Transverse colon (tissue), 4 donors: ENCODE measurements at regions not wholly inside any gene's neighbourhood (a gene's known extent, or its start where the extent isn't known, plus 50 kb on each side); places are given as distances from the start of the nearest gene placed in this dataset.

Source experiments
- DNase-seq: peaks from one replicate; pipeline ENCODE4 v3.0.0-alpha.2; 2019
- H3K27ac ChIP-seq, 4 donors: fragments of 200-600 bp; sonication (generic); 2 replicates each; pipeline ENCODE4 v1.5.1; 2016 to 2018; ENCODE audit warnings: inconsistent platforms in 4 of 4
- H3K27me3 ChIP-seq: fragments of 200-600 bp; sonication (generic); 2 replicates; pipeline ENCODE4 v1.5.1; 2017; ENCODE audit warnings: inconsistent platforms
- H3K36me3 ChIP-seq, 4 donors: fragments of 200-600 bp; sonication (generic); 2 replicates each; pipeline ENCODE4 v1.5.1; 2017 to 2019; ENCODE audit warnings: inconsistent platforms in 4 of 4
- H3K4me1 ChIP-seq, 4 donors: fragments of 200-600 bp; sonication (generic); 2 replicates each; pipeline ENCODE4 v1.5.1; 2017 to 2020; ENCODE audit warnings: inconsistent platforms in 4 of 4
- H3K4me3 ChIP-seq, 4 donors: fragments of 200-600 bp; sonication (generic); 1 replicate in 1 of 4; 2 replicates in 3 of 4; pipeline versions ENCODE4 v1.5.1 to v1.6.1; 2017 to 2019; ENCODE audit warnings: inconsistent platforms in 4 of 4
- H3K9me3 ChIP-seq, 2 donors: fragments of 200-600 bp; sonication (generic); 2 replicates each; pipeline ENCODE4 v1.5.1; 2017 to 2019; ENCODE audit warnings: inconsistent platforms in 2 of 2
- EP300 ChIP-seq: sonication (generic); formaldehyde crosslinking; IDR thresholded peaks from one replicate; pipeline ENCODE4 v1.6.1; 2017; ENCODE audit warnings: antibody characterized with exemption, low read depth
- POLR2A ChIP-seq: fragments of 450-650 bp; IDR thresholded peaks from one replicate; pipeline ENCODE4 v1.6.1; 2016; ENCODE audit warnings: antibody characterized with exemption, mild to moderate bottlenecking, moderate library complexity
- POLR2AphosphoS5 ChIP-seq, 3 donors: sonication (generic); formaldehyde crosslinking; IDR thresholded peaks; one replicate each; pipeline ENCODE4 v1.6.1; 2016; ENCODE audit warnings: antibody characterized with exemption in 3 of 3
- WGBS, 2 donors: methylation state at CpG; one replicate each; pipeline ENCODE4 v1.1.5; 2018; ENCODE audit warnings: low coverage in 1 of 2; 5-methylcytosine and 5-hydroxymethylcytosine counted together
- in situ Hi-C, 4 donors: fragments of 200-750 bp; cut with MboI; loops; one replicate each; pipeline versions ENCODE4 v1.15.0 to v1.15.1; 2017; ENCODE audit warnings: low sequenced_read_pairs in 3 of 4, low pct_ligation_motif_present in 1 of 4, low pct_unique_long_range_greater_than_20kb in 1 of 4
- intact Hi-C: fragments of 100-400 bp; cut with DNase I; formaldehyde crosslinking; loops from one replicate; pipeline ENCODE4 v1.15.1; 2023; ENCODE audit warnings: low total_unique reads
- TF ChIP-seq, protein P1 (sequence below), 5 experiments: fragments of 200-600 bp in 3 of 5; fragments of 450-650 bp in 2 of 5; sonication (generic) in 3 of 5; IDR thresholded peaks; 1 replicate in 2 of 5; 2 replicates in 3 of 5; pipeline ENCODE4 v1.5.1; 2016 to 2017; ENCODE audit warnings: antibody characterized with exemption in 5 of 5, inconsistent platforms in 3 of 5, mild to moderate bottlenecking in 2 of 5, moderate library complexity in 1 of 5

DNA sequence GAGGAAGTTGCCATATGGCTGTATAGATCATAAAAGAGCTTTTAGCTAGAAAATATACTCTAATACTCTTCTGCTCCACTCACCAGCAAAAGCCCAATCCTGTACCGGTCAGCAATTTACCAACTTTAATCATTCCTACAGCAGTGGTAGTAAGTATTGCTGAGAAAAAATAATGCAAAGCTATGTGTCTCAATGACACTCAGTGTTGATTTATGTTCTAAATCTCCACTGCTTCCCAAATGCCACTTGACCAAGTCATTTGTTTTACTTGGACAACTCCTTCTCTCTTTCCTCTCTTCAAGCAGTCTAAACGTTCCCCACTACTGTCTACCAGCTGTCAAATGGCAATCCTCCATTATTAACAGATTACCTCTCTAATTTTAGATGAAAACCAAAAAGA is 201.8 kb upstream of the GK2 start:
- TF ChIP-seq, protein P1, sequence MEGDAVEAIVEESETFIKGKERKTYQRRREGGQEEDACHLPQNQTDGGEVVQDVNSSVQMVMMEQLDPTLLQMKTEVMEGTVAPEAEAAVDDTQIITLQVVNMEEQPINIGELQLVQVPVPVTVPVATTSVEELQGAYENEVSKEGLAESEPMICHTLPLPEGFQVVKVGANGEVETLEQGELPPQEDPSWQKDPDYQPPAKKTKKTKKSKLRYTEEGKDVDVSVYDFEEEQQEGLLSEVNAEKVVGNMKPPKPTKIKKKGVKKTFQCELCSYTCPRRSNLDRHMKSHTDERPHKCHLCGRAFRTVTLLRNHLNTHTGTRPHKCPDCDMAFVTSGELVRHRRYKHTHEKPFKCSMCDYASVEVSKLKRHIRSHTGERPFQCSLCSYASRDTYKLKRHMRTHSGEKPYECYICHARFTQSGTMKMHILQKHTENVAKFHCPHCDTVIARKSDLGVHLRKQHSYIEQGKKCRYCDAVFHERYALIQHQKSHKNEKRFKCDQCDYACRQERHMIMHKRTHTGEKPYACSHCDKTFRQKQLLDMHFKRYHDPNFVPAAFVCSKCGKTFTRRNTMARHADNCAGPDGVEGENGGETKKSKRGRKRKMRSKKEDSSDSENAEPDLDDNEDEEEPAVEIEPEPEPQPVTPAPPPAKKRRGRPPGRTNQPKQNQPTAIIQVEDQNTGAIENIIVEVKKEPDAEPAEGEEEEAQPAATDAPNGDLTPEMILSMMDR (IDR thresholded peaks at IDR 0.05), result no peak
- TF ChIP-seq POLR2AphosphoS5 (IDR thresholded peaks at IDR 0.05) (no peak), EP300 (no peak), POLR2A (no peak)
- intact Hi-C loops, result no loop called here
- no peaks in the 10 kb centered on the region for H3K9me3 ChIP-seq
- 53 to 64% methylated on average over 2 of the region's 2 CpGs for WGBS, 2 donors
- no peaks in the 10 kb centered on the region for H3K36me3 ChIP-seq
- H3K4me1 ChIP-seq, result no peaks in the 10 kb centered on the region
- H3K27me3 ChIP-seq, result no peaks in the 10 kb centered on the region
- H3K4me3 ChIP-seq, result no peak overlapping the region
- in situ Hi-C loops, result no loop called here
- no peak overlapping the region for H3K27ac ChIP-seq
- no peak for DNase-seq

- TF ChIP-seq POLR2AphosphoS5 (IDR thresholded peaks at IDR 0.05) (no peak), POLR2A (no peak), EP300 (no peak)
- TF ChIP-seq, protein P1 (IDR thresholded peaks at IDR 0.05), result no peak
- H3K27ac ChIP-seq, result no peak overlapping the region
- no peaks in the 10 kb centered on the region for H3K36me3 ChIP-seq
- in situ Hi-C loops, result no loop called here
- DNase-seq, result no peak
- H3K27me3 ChIP-seq, result no peaks in the 10 kb centered on the region
- no peak overlapping the region for H3K4me3 ChIP-seq
- no peaks in the 10 kb centered on the region for H3K4me1 ChIP-seq
- 57 to 60% methylated on average over 1 of the region's 1 CpG for WGBS, 2 donors
- H3K9me3 ChIP-seq, result no peaks in the 10 kb centered on the region
- intact Hi-C loops, result no loop called here
Observed at GRCh38 chr4:79607979-79608378, 200.0 kb upstream of the GK2 start.

DNA sequence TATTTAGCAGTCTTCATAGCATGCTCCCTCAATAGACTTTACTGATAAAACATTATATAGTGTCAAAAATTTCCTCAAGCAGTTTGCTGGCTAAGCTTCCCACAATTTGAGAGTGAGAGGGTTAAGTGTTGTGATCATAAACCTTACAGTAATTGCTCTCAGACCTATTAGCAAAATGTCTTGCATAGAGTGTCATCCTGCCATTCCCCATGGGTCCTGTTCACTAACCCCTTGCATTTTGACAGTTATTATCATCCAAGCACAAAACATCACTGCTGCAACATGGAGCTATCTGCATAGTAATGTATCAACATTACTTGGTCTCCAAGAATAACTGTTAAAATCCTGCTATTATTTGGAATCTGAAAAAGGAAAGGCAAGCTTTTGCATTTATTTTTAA is 196.1 kb upstream of the GK2 start:
- H3K4me1 ChIP-seq, result no peaks in the 10 kb centered on the region
- no peaks in the 10 kb centered on the region for H3K9me3 ChIP-seq
- H3K36me3 ChIP-seq, result no peaks in the 10 kb centered on the region
- no peak for DNase-seq
- in situ Hi-C loops, result no loop called here
- no peaks in the 10 kb centered on the region for H3K27me3 ChIP-seq
- H3K27ac ChIP-seq, result no peak overlapping the region
- no peak overlapping the region for H3K4me3 ChIP-seq
- intact Hi-C loops, result no loop called here
- TF ChIP-seq, protein P1 (IDR thresholded peaks at IDR 0.05), result no peak
- TF ChIP-seq EP300 (no peak), POLR2AphosphoS5 (IDR thresholded peaks at IDR 0.05) (no peak), POLR2A (no peak)

DNA sequence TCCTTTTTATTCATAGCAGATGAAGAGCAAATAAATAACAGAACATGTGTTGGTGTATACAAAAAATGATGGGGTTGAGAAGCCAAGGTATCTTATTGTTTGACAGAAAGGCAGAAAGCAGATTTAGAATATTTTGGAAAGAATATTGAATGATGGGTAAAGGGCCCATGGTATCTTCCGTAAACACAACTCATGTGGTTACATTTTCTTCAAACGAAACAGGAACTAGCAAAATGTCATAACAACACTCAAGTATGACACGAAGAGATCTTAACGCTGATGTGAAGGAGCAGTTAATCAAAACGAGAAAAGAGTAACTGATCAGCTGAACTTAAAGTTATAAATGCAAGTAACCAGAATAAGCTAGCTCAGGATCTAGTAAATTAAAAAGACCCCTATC is 195.7 kb upstream of the GK2 start:
- no peak for TF ChIP-seq POLR2AphosphoS5 (IDR thresholded peaks at IDR 0.05)
- TF ChIP-seq, protein P1 (IDR thresholded peaks at IDR 0.05), result no peak
- no peak for TF ChIP-seq EP300
- no peak for TF ChIP-seq POLR2A
- Histone ChIP-seq H3K4me1 (no peaks in the 10 kb centered on the region), H3K27ac (no peak overlapping the region), H3K27me3 (no peaks in the 10 kb centered on the region), H3K4me3 (no peak overlapping the region), H3K36me3 (no peaks in the 10 kb centered on the region), H3K9me3 (no peaks in the 10 kb centered on the region)
- in situ Hi-C loops (no loop called here), intact Hi-C loops (no loop called here)
- whole genome bisulfite sequencing, 2 donors, result 47 to 60% methylated on average over 5 of the region's 5 CpGs
- DNase-seq, result no peak
